K562 (cell line): ENCODE measurements at regions not wholly inside any gene's neighbourhood (a gene's known extent, or its start where the extent isn't known, plus 50 kb on each side); places are given as distances from the start of the nearest gene placed in this dataset.

Experiments
- ATAC-seq: fragments of 200-7000 bp; cut with Tn5 transposase; 3 replicates; pipeline ENCODE4 v1.9.1; 2020; ENCODE audit warnings: moderate library complexity
- BruUV-seq: library from RNA; stranded (reverse); fragments of 400-500 nt; replicated peaks from 2 replicates; lab custom pipeline; 2021; lab: Mats Ljungman, UMichigan
- CTCF ChIA-PET: fragments of 300-600 bp; formaldehyde crosslinking; extraction: SDS; loops from one replicate; lab custom pipeline; 2021; ENCODE audit warnings: low intra/inter-chr PET ratio; lab: Yijun Ruan, JAX
- POLR2A ChIA-PET: fragments of 300-600, 350-650 bp; sonication (Branson Sonifier 250); formaldehyde crosslinking; extraction: SDS; loops from one replicate; lab custom pipeline; 2021; ENCODE audit warnings: antibody characterized with exemption, inconsistent platforms; lab: Yijun Ruan, JAX
- DNase-seq, 4 experiments: peaks; one replicate each; pipeline versions ENCODE4 v3.0.0 to v3.0.0-alpha.2; 2011 to 2018; ENCODE audit warnings: low spot score in 3 of 4, mixed read lengths in 3 of 4; ENCODE audit errors: extremely low read depth in 1 of 4
- FAIRE-seq: peaks from 2 replicates; lab custom pipeline; 2011; peaks lifted over from hg19 to GRCh38; lab: Jason Lieb, UNC
- H2AFZ ChIP-seq: 2 replicates; pipeline ENCODE4 v1.6.0; 2011; ENCODE audit warnings: low read depth, low read length, control low read depth, inconsistent platforms
- H3K27ac ChIP-seq: fragments of 200-600 bp; 3 replicates; pipeline ENCODE4 v1.8.0; 2011; ENCODE audit warnings: low read depth, mild to moderate bottlenecking, control low read depth, inconsistent platforms, low read length, moderate library complexity, mixed read lengths; ENCODE audit errors: extremely low read depth
- H3K27me3 ChIP-seq, 2 experiments: fragments of 300-600 bp in 1 of 2; 2 replicates in 1 of 2; 3 replicates in 1 of 2; pipeline versions ENCODE4 v1.6.0 to v1.8.0; 2011; ENCODE audit warnings: inconsistent platforms in 2 of 2, low read length in 2 of 2, mild to moderate bottlenecking in 1 of 2, mixed read lengths in 1 of 2, moderate library complexity in 1 of 2; ENCODE audit not compliant: control insufficient read depth in 2 of 2, insufficient read depth in 2 of 2
- H3K36me3 ChIP-seq: fragments of 300-600 bp; 3 replicates; pipeline ENCODE4 v1.8.0; 2011; ENCODE audit warnings: mild to moderate bottlenecking, low read length, inconsistent platforms; ENCODE audit not compliant: control insufficient read depth, insufficient read depth
- H3K4me1 ChIP-seq, 2 experiments: fragments of 200-600 bp in 1 of 2; replicated peaks in 1 of 2; 2 replicates in 1 of 2; 3 replicates in 1 of 2; pipeline versions ENCODE4 v1.5.1 to v1.8.0; 2011; ENCODE audit warnings: inconsistent platforms in 2 of 2, low read length in 2 of 2, mild to moderate bottlenecking in 1 of 2, mixed read lengths in 1 of 2, moderate library complexity in 1 of 2; ENCODE audit not compliant: control insufficient read depth in 2 of 2, insufficient read depth in 2 of 2
- H3K4me2 ChIP-seq: 2 replicates; pipeline ENCODE4 v1.6.1; 2011; ENCODE audit warnings: low read length, control low read depth, inconsistent platforms, mixed read lengths; ENCODE audit not compliant: insufficient read depth
- H3K4me3 ChIP-seq: fragments of 200-600 bp; sonication (generic), shearing (Covaris generic); 2 replicates; pipeline ENCODE4 v1.5.1; 2016; ENCODE audit warnings: control low read depth, inconsistent platforms
- H3K79me2 ChIP-seq: fragments of 200-600 bp; 3 replicates; pipeline ENCODE4 v1.8.0; 2011; ENCODE audit warnings: low read length, inconsistent platforms; ENCODE audit not compliant: control insufficient read depth, insufficient read depth
- H3K9ac ChIP-seq, 2 experiments: 2 replicates each; pipeline versions ENCODE4 v1.6.0 to v1.6.1; 2011; ENCODE audit warnings: low read depth in 2 of 2, low read length in 2 of 2, control low read depth in 1 of 2, inconsistent platforms in 1 of 2, mild to moderate bottlenecking in 1 of 2, mixed read lengths in 1 of 2; ENCODE audit not compliant: insufficient read depth in 1 of 2
- H3K9me1 ChIP-seq: one replicate; pipeline ENCODE4 v1.6.0; 2011; ENCODE audit warnings: inconsistent platforms, mild to moderate bottlenecking, low read length, moderate library complexity; ENCODE audit not compliant: control insufficient read depth, insufficient read depth
- H3K9me3 ChIP-seq: replicated peaks from 2 replicates; pipeline ENCODE4 v1.5.1; 2011; ENCODE audit warnings: low read depth, low read length, inconsistent platforms; ENCODE audit not compliant: control insufficient read depth, insufficient read depth
- H4K20me1 ChIP-seq: replicated peaks from 2 replicates; pipeline ENCODE4 v1.6.1; 2011; ENCODE audit warnings: low read length, inconsistent platforms, mixed read lengths; ENCODE audit not compliant: control insufficient read depth, insufficient read depth
- BDP1 ChIP-seq: IDR thresholded peaks from 3 replicates; pipeline ENCODE4 v1.6.1; 2011; ENCODE audit not compliant: insufficient read length, insufficient read depth
- HDAC2 ChIP-seq: fragments of 450-650 bp; IDR thresholded peaks from 2 replicates; pipeline ENCODE4 v1.6.1; 2016; ENCODE audit warnings: mild to moderate bottlenecking
- MAZ ChIP-seq, 2 experiments: fragments of 450-650 bp in 1 of 2; sonication (generic) in 1 of 2; formaldehyde crosslinking; IDR thresholded peaks in 1 of 2; conservative IDR thresholded peaks in 1 of 2; 2 replicates each; pipeline versions ENCODE4 v1.4.0 to v1.5.0; 2020; ENCODE audit warnings: mild to moderate bottlenecking in 1 of 2, missing genetic modification reagents in 1 of 2
- MYC ChIP-seq, 2 experiments: fragments of 250-450 bp in 1 of 2; sonication (Bioruptor Pico) in 1 of 2; IDR thresholded peaks; 2 replicates each; pipeline versions ENCODE4 v1.5.1 to v1.6.1; 2012 to 2021; ENCODE audit warnings: low read depth in 2 of 2, borderline replicate concordance in 1 of 2, improper control_type of control experiment in 1 of 2, low read length in 1 of 2, mild to moderate bottlenecking in 1 of 2, moderate library complexity in 1 of 2
- NR1H2 ChIP-seq: sonication (generic); formaldehyde crosslinking; IDR thresholded peaks from 2 replicates; pipeline ENCODE4 v1.4.0; 2020; ENCODE audit warnings: mild to moderate bottlenecking, missing genetic modification reagents
- PURB ChIP-seq: sonication (generic); formaldehyde crosslinking; IDR thresholded peaks from 2 replicates; pipeline ENCODE4 v1.9.0; 2021; ENCODE audit warnings: low read depth, mild to moderate bottlenecking, missing genetic modification reagents
- RBM17 ChIP-seq: fragments of 200-400 bp; formaldehyde crosslinking; IDR thresholded peaks from 2 replicates; pipeline ENCODE4 v1.6.1; 2017; ENCODE audit warnings: low read depth, mild to moderate bottlenecking, low read length, borderline replicate concordance
- SRSF7 ChIP-seq: fragments of 200-400 bp; formaldehyde crosslinking; optimal IDR thresholded peaks from 2 replicates; pipeline ENCODE3; 2017; ENCODE audit warnings: mild to moderate bottlenecking, low read depth, low read length
- ZNF280B ChIP-seq: fragments of 250-450 bp; sonication (Bioruptor Pico); IDR thresholded peaks from 2 replicates; pipeline ENCODE4 v1.5.1; 2021; ENCODE audit warnings: mild to moderate bottlenecking
- WGBS: fragments of 100-300 bp; shearing (Covaris generic); methylation state at CpG from one replicate; pipeline ENCODE4 v1.1.6; 2016; ENCODE audit warnings: low coverage, mixed read lengths; ENCODE audit not compliant: insufficient coverage; ENCODE audit errors: missing lambda C conversion rate; 5-methylcytosine and 5-hydroxymethylcytosine counted together
- in situ Hi-C: fragments of 300-500 bp; cut with MboI; formaldehyde crosslinking; loops from 4 replicates; pipeline ENCODE4 v1.15.0; 2018; ENCODE audit warnings: inconsistent platforms, mixed read lengths
- intact Hi-C: fragments of 100-400 bp; cut with micrococcal nuclease; formaldehyde crosslinking; loops from 2 replicates; pipeline ENCODE4 v1.14.2; 2022
- TF ChIP-seq, protein P1 (sequence below): IDR thresholded peaks from 2 replicates; pipeline ENCODE4 v1.6.1; 2016; ENCODE audit warnings: missing genetic modification characterization, missing compliant biosample characterization
- TF ChIP-seq, protein P2 (sequence below): IDR thresholded peaks from 2 replicates; pipeline ENCODE4 v1.6.1; 2014; ENCODE audit warnings: antibody characterized with exemption

DNA sequence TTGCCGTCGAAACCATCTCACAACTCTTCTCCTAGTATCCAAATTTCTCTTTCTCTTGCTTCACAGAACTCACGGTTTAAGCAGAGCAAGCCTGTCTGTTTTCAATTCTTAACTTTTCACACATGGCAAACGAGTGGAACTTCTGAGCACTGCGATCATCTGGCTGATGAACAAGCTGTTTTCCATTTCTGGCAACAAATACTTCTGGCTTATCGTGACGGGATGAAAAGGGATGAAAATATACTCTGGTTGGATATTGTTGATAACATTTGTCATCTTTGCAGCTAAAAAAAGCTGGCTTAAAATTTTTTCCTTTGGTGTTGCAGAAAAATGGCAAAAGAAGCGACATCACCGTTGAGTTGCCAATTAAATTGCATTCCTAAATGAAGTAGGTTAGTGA is 515.2 kb upstream of the JARID2 start:
- FAIRE-seq (no peak), ATAC-seq (no peak)
- TF ChIP-seq, protein P1, sequence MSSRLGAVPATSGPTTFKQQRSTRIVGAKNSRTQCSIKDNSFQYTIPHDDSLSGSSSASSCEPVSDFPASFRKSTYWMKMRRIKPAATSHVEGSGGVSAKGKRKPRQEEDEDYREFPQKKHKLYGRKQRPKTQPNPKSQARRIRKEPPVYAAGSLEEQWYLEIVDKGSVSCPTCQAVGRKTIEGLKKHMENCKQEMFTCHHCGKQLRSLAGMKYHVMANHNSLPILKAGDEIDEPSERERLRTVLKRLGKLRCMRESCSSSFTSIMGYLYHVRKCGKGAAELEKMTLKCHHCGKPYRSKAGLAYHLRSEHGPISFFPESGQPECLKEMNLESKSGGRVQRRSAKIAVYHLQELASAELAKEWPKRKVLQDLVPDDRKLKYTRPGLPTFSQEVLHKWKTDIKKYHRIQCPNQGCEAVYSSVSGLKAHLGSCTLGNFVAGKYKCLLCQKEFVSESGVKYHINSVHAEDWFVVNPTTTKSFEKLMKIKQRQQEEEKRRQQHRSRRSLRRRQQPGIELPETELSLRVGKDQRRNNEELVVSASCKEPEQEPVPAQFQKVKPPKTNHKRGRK (tag), result 0 out of 2 replicates have a peak, but pooled peaks have one; percentile 10
- no peak for TF ChIP-seq SRSF7
- no peak for TF ChIP-seq MAZ (CRISPR knock-in tag; conservative IDR thresholded peaks at IDR 0.05 in 1 of 2, IDR thresholded peaks at IDR 0.05 in 1 of 2)
- TF ChIP-seq, protein P2, sequence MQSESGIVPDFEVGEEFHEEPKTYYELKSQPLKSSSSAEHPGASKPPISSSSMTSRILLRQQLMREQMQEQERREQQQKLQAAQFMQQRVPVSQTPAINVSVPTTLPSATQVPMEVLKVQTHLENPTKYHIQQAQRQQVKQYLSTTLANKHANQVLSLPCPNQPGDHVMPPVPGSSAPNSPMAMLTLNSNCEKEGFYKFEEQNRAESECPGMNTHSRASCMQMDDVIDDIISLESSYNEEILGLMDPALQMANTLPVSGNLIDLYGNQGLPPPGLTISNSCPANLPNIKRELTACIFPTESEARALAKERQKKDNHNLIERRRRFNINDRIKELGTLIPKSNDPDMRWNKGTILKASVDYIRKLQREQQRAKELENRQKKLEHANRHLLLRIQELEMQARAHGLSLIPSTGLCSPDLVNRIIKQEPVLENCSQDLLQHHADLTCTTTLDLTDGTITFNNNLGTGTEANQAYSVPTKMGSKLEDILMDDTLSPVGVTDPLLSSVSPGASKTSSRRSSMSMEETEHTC, result no peak
- TF ChIP-seq NR1H2, result 0 out of 2 replicates have a peak, but pooled peaks have one; percentile 33
- TF ChIP-seq PURB (CRISPR knock-in tag), result no peak
- TF ChIP-seq ZNF280B, result no peak
- no peak for TF ChIP-seq BDP1
- TF ChIP-seq HDAC2, result no peak
- TF ChIP-seq MYC (IDR thresholded peaks at IDR 0.05; ENCODE audit: low read depth, low read length), result no peak
- no peak for TF ChIP-seq MYC (CRISPR knock-in tag; IDR thresholded peaks at IDR 0.05; ENCODE audit: borderline replicate concordance, low read depth)
- no peak for TF ChIP-seq RBM17

More for the DNA sequence above, 515.2 kb upstream of the JARID2 start:
- intact Hi-C loops (loop anchor here (5.0 to 10.0 kb wide), 2 partner anchors 67 to 354 kb away; no protein-coding TSS in a partner anchor), in situ Hi-C loops (no loop called here)
- Histone ChIP-seq H3K9me3 (peaks cover 24% of the 10 kb centered on the region), H3K9ac (no peak overlapping the region), H3K27me3 (no peaks in the 10 kb centered on the region), H3K79me2 (no peaks in the 10 kb centered on the region), H3K36me3 (no peaks in the 10 kb centered on the region), H2AFZ (peak overlapping the region; percentile 51; the same call in 1 of the 2 replicates), H3K4me2 (no peak overlapping the region), H3K9me1 (no peaks in the 10 kb centered on the region), H3K4me3 (no peak overlapping the region), H4K20me1 (no peaks in the 10 kb centered on the region), H3K4me1 (peaks cover 17 to 72% of the 10 kb centered on the region in 2 experiments), H3K27ac (no peak overlapping the region)
- WGBS, result 68% methylated on average over 9 of the region's 9 CpGs
- DNase-seq, result no peak
- ChIA-PET POLR2A (no interaction called here), CTCF (no interaction called here)
- no TSS peak for BruUV-seq
